GM19193 (cell line): ENCODE measurements at regions not wholly inside any gene's neighbourhood (a gene's known extent, or its start where the extent isn't known, plus 50 kb on each side); places are given as distances from the start of the nearest gene placed in this dataset.

Experiments
- POLR2A ChIP-seq: IDR thresholded peaks from 4 replicates; pipeline ENCODE4 v1.6.1; 2011; ENCODE audit not compliant: insufficient read depth, insufficient read length; ENCODE audit errors: extremely low read depth

DNA sequence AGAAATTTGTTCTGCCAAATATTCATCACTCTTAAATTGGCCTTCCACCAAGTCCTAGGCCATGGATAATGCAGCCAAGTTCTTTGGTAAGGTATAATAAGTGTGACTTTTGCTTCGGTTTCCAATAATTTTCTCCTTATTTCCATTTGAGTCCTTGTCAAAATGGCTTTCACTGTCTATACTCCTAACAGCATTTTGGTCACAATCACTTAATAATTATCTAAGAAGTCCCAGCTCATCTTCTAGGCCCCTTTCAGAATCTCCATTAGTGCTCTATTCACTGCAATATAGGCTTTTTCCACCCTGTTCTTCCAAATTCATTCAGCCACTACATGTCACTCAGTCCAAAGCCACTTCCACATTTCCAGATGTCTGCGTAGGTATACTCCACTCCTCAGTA is 51.0 kb upstream of the SPIN4 start:
- no peak for TF ChIP-seq POLR2A
